Osteoblast (primary cell): ENCODE measurements at regions not wholly inside any gene's neighbourhood (a gene's known extent, or its start where the extent isn't known, plus 50 kb on each side); places are given as distances from the start of the nearest gene placed in this dataset.
A peak's percentile ranks its signal among the peaks of the same experiment; 100 is the strongest.
"Not testable (repeated sequence)": the region's sequence is repeated elsewhere in the genome, so short reads cannot be mapped to it uniquely, and the experiment has no call there.

Experiments
- DNase-seq: peaks from one replicate; pipeline ENCODE4 v3.0.0; 2011; ENCODE audit warnings: low spot score, mixed read lengths; ENCODE audit not compliant: insufficient read length; ENCODE audit errors: missing footprints
- H2AFZ ChIP-seq: 2 replicates; pipeline ENCODE4 v1.6.0; 2011; ENCODE audit warnings: mild to moderate bottlenecking, low read length
- H3K27ac ChIP-seq: 2 replicates; pipeline ENCODE4 v1.5.1; 2011; ENCODE audit warnings: mild to moderate bottlenecking, low read depth, low read length, moderate library complexity
- H3K27me3 ChIP-seq: 2 replicates; pipeline ENCODE4 v1.6.0; 2012; ENCODE audit warnings: mild to moderate bottlenecking, control low read depth, inconsistent platforms, low read length, moderate library complexity; ENCODE audit not compliant: insufficient read depth
- H3K36me3 ChIP-seq: 2 replicates; pipeline ENCODE4 v1.5.1; 2011; ENCODE audit warnings: mild to moderate bottlenecking, low read length, control low read depth, moderate library complexity; ENCODE audit not compliant: insufficient read depth
- H3K4me1 ChIP-seq: 2 replicates; pipeline ENCODE4 v1.5.1; 2011; ENCODE audit warnings: mild to moderate bottlenecking, low read length, control low read depth, moderate library complexity; ENCODE audit not compliant: insufficient read depth
- H3K4me2 ChIP-seq: 2 replicates; pipeline ENCODE4 v1.6.0; 2011; ENCODE audit warnings: mild to moderate bottlenecking, low read length; ENCODE audit not compliant: insufficient read depth
- H3K4me3 ChIP-seq: fragments of 200-600 bp; sonication (generic); 3 replicates; pipeline ENCODE4 v1.5.1; 2012; ENCODE audit warnings: mild to moderate bottlenecking, low read length, inconsistent platforms; ENCODE audit not compliant: insufficient read depth
- H3K79me2 ChIP-seq: 2 replicates; pipeline ENCODE4 v1.6.0; 2012; ENCODE audit warnings: mild to moderate bottlenecking, low read length, control low read depth, inconsistent platforms; ENCODE audit not compliant: insufficient read depth
- H3K9me3 ChIP-seq: 2 replicates; pipeline ENCODE4 v1.5.1; 2011; ENCODE audit warnings: low read depth, low read length, control low read depth
- H4K20me1 ChIP-seq: 2 replicates; pipeline ENCODE4 v1.6.0; 2012; ENCODE audit warnings: mild to moderate bottlenecking, low read length, control low read depth; ENCODE audit not compliant: insufficient read depth
- TF ChIP-seq, protein P1 (sequence below): IDR thresholded peaks from 2 replicates; pipeline ENCODE4 v1.5.1; 2011; ENCODE audit warnings: mild to moderate bottlenecking, low read depth, low read length, moderate library complexity; ENCODE audit errors: extremely low read depth

DNA sequence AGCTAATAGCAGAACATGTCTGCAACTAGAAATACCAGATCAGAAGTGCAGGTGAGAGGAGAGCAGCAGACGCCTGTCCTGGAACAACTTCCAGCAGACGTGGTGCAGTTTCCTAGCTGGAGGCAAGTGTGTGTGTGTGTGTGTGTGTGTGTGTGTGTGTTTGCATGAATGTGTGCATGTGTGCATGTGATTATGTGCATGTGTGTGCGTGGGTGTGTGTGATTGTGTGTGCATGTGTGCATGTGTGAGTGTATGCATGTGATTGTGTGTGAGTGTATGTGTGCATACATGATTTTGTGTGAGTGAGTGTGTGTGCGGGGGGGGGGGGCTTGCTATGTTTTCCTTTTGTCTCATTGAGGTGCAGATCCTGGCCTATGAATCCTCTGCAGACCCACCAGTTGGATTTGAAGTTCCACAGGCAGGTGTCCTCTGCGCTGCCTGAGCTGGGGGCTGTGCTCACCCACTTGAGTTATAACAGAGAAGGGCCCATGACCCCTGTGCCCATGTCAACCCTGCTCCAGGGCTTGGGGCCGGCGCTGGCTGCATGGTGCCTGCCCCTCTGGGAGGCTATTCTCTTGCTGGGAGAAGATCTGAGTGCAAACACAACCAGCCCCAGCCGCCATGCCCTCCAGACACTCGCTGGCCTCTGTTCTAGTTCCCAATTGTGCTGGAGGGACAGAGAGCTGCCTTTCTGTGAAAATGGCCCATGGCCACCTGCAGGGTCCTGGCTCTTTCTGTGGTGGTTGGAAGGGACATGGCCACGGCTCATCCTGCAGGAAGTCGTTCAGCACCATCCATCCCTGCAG lies 821.3 kb downstream of the BRD1 start:
- Histone ChIP-seq H3K36me3 (no peaks in the 10 kb centered on the region), H4K20me1 (no peaks in the 10 kb centered on the region), H3K4me1 (no peaks in the 10 kb centered on the region), H3K4me3 (no peak overlapping the region), H3K27me3 (no peaks in the 10 kb centered on the region), H3K79me2 (no peaks in the 10 kb centered on the region), H2AFZ (no peak overlapping the region), H3K27ac (no peak overlapping the region), H3K9me3 (peaks cover 3% of the 10 kb centered on the region), H3K4me2 (no peak overlapping the region)
- TF ChIP-seq, protein P1, sequence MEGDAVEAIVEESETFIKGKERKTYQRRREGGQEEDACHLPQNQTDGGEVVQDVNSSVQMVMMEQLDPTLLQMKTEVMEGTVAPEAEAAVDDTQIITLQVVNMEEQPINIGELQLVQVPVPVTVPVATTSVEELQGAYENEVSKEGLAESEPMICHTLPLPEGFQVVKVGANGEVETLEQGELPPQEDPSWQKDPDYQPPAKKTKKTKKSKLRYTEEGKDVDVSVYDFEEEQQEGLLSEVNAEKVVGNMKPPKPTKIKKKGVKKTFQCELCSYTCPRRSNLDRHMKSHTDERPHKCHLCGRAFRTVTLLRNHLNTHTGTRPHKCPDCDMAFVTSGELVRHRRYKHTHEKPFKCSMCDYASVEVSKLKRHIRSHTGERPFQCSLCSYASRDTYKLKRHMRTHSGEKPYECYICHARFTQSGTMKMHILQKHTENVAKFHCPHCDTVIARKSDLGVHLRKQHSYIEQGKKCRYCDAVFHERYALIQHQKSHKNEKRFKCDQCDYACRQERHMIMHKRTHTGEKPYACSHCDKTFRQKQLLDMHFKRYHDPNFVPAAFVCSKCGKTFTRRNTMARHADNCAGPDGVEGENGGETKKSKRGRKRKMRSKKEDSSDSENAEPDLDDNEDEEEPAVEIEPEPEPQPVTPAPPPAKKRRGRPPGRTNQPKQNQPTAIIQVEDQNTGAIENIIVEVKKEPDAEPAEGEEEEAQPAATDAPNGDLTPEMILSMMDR: no peak
- DNase-seq: no peak

DNA sequence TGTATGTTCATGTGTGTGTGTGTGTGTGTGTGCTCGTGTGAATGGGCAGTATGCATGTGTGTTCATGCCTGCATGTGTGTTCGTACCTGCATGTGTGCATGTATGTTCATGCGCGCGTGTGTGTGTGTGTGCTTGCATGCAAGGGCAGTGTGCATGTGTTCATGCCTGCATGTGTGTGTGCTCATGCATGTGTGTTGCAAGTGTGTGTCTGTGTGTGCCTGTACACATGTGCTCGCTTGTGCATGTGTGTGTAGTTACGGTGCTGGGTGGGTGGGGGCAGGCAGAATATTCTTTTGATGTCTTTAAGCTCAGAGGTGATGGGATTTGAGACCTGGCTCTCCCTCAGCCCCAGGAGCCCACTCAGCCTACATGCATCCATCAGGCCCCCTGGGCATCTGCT lies 822.1 kb downstream of the BRD1 start:
- no peaks in the 10 kb centered on the region for H3K36me3 ChIP-seq

DNA sequence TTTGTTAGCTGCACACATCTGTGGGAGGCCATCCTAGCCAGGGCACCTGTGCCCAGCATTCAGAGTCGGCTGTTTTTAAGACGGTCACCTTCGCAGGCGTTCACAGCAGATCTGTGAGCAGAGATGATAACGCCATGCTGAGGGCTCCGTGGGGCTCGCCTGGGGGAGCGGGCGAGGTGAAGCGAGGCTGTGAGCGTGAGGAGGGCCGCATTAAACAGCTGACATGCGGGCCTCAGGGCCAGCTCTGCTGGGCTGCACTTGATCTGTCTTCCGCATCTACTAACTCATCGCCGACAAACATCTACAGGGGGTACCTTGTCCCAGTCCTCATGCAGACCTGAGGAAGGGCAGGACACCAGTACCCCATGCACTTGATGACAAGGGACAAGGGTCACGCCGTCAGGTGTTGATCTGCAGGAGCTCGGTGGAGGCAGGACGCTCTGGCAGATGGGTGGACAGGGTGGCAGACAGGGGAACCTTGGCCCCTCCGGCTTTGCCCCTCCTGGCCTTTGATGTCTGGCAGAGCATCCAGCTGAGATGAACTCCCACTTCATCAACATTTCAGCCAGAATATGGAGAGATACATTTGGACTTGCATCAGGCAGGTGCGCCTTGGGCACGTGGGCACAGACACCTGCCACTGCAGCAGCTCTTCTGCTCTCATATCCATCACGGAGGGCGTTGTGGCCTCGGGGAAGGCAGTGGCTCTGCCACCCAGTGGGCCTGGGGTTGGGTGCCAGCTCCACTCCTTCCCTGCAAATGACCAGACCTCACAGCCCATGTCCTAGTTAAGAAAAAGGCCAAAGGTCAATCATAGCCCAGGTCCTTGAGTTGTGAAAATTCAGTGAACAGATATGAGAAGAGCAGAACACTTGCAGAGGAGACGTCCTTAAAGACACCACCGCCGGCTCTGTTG lies 822.9 kb downstream of the BRD1 start:
- H3K27ac ChIP-seq: no peak overlapping the region
- no peaks in the 10 kb centered on the region for H4K20me1 ChIP-seq
- H3K27me3 ChIP-seq: no peaks in the 10 kb centered on the region
- H3K4me1 ChIP-seq: no peaks in the 10 kb centered on the region
- no peak overlapping the region for H3K4me3 ChIP-seq
- H3K4me2 ChIP-seq: no peak overlapping the region
- H2AFZ ChIP-seq: no peak overlapping the region
- H3K79me2 ChIP-seq: no peaks in the 10 kb centered on the region
- TF ChIP-seq, protein P1: no peak
- DNase-seq: peak; percentile 27
- peaks cover 3% of the 10 kb centered on the region for H3K9me3 ChIP-seq
- H3K36me3 ChIP-seq: no peaks in the 10 kb centered on the region

More for the DNA sequence above, 822.1 kb downstream of the BRD1 start:
- no peak overlapping the region for H3K4me2 ChIP-seq
- no peak overlapping the region for H2AFZ ChIP-seq
- no peaks in the 10 kb centered on the region for H3K79me2 ChIP-seq
- TF ChIP-seq, protein P1: no peak
- H3K27me3 ChIP-seq: no peaks in the 10 kb centered on the region
- no peak for DNase-seq
- no peaks in the 10 kb centered on the region for H3K4me1 ChIP-seq
- H3K4me3 ChIP-seq: no peak overlapping the region
- H3K9me3 ChIP-seq: peaks cover 3% of the 10 kb centered on the region
- H4K20me1 ChIP-seq: no peaks in the 10 kb centered on the region
- H3K27ac ChIP-seq: no peak overlapping the region

DNA sequence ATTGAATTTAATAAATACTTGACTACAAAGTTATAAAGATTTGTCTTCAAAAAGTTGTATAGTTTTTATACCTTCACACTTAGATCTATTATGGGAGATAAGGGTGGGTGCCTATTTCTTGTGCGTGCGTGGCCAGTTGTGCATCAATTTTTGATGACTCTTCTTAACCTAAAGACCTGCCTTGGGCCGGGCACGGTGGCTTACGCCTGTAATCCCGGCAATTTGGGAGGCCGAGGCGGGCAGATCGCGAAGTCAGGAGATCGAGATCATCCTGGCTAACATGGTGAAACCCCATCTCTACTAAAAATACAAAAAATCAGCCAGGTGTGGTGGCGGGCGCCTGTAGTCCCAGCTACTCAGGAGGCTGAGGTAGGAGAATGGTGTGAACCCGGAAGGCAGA lies 830.1 kb downstream of the BRD1 start:
- H3K4me3 ChIP-seq, H3K79me2 ChIP-seq, H3K9me3 ChIP-seq, H4K20me1 ChIP-seq, H3K36me3 ChIP-seq, DNase-seq, H3K27ac ChIP-seq, H3K4me1 ChIP-seq, H3K4me2 ChIP-seq, H2AFZ ChIP-seq, H3K27me3 ChIP-seq: not testable (repeated sequence)
